HepG2 (cell line): ENCODE measurements at regions not wholly inside any gene's neighbourhood (a gene's known extent, or its start where the extent isn't known, plus 50 kb on each side); places are given as distances from the start of the nearest gene placed in this dataset.

Experiments
- ATAC-seq: fragments of 200-7000 bp; cut with Tn5 transposase; 3 replicates; pipeline ENCODE4 v1.9.1; 2020; ENCODE audit warnings: mild to moderate bottlenecking, moderate library complexity
- BruUV-seq: library from RNA; stranded (reverse); fragments of 400-500 nt; replicated peaks from 2 replicates; lab custom pipeline; 2021; lab: Mats Ljungman, UMichigan
- CTCF ChIA-PET: fragments of 300-600 bp; formaldehyde crosslinking; extraction: SDS; loops from one replicate; lab custom pipeline; 2021; ENCODE audit warnings: low total read pairs, inconsistent platforms, low intra/inter-chr PET ratio; lab: Yijun Ruan, JAX
- POLR2A ChIA-PET: fragments of 350-600 bp; sonication (Branson Sonifier 250); formaldehyde crosslinking; loops from one replicate; lab custom pipeline; 2020; ENCODE audit warnings: antibody characterized with exemption, inconsistent platforms; lab: Yijun Ruan, JAX
- DNase-seq: peaks from one replicate; pipeline ENCODE4 v3.0.0-alpha.2; 2015; ENCODE audit warnings: low spot score
- FAIRE-seq: peaks from 3 replicates; lab custom pipeline; 2011; peaks lifted over from hg19 to GRCh38; lab: Jason Lieb, UNC
- H2AFZ ChIP-seq: one replicate; pipeline ENCODE4 v1.6.1; 2011; ENCODE audit warnings: low read length, inconsistent platforms
- H3K27ac ChIP-seq: fragments of 300-600 bp; 3 replicates; pipeline ENCODE4 v1.8.0; 2011; ENCODE audit warnings: mixed run types, mild to moderate bottlenecking, mixed read lengths, low read length, inconsistent platforms; ENCODE audit not compliant: insufficient read depth; ENCODE audit errors: extremely low read length
- H3K27me3 ChIP-seq, 2 experiments: fragments of 200-600 bp in 1 of 2; 2 replicates in 1 of 2; 3 replicates in 1 of 2; pipeline versions ENCODE4 v1.6.0 to v1.8.0; 2011; ENCODE audit warnings: low read length in 2 of 2, mild to moderate bottlenecking in 2 of 2, moderate library complexity in 2 of 2, inconsistent platforms in 1 of 2; ENCODE audit not compliant: insufficient read depth in 2 of 2, control insufficient read depth in 1 of 2
- H3K36me3 ChIP-seq, 2 experiments: fragments of 200-600 bp in 1 of 2; replicated peaks in 1 of 2; 2 replicates in 1 of 2; 3 replicates in 1 of 2; pipeline versions ENCODE4 v1.5.1 to v1.8.0; 2011; ENCODE audit warnings: low read length in 2 of 2, inconsistent platforms in 1 of 2; ENCODE audit not compliant: insufficient read depth in 2 of 2, control insufficient read depth in 1 of 2
- H3K4me1 ChIP-seq: 2 replicates; pipeline ENCODE4 v1.5.1; 2012; ENCODE audit warnings: low read length, inconsistent platforms; ENCODE audit not compliant: insufficient read depth
- H3K4me2 ChIP-seq: 2 replicates; pipeline ENCODE4 v1.6.0; 2011; ENCODE audit warnings: low read depth, low read length, inconsistent platforms
- H3K4me3 ChIP-seq, 3 experiments: fragments of 200-600 bp in 1 of 3; sonication (generic), shearing (Covaris generic) in 1 of 3; replicated peaks in 1 of 3; 2 replicates each; pipeline ENCODE4 v1.5.1; 2011 to 2016; ENCODE audit warnings: low read length in 3 of 3, inconsistent platforms in 2 of 3, low read depth in 2 of 3, mild to moderate bottlenecking in 2 of 3, control low read depth in 1 of 3, mixed read lengths in 1 of 3; ENCODE audit not compliant: insufficient read depth in 1 of 3
- H3K79me2 ChIP-seq: one replicate; pipeline ENCODE4 v1.6.1; 2011; ENCODE audit warnings: low read length, inconsistent platforms; ENCODE audit not compliant: insufficient read depth
- H3K9ac ChIP-seq: 2 replicates; pipeline ENCODE4 v1.6.0; 2011; ENCODE audit warnings: mild to moderate bottlenecking, low read depth, low read length, inconsistent platforms; ENCODE audit not compliant: insufficient read depth
- H3K9me3 ChIP-seq: 2 replicates; pipeline ENCODE4 v1.5.1; 2012; ENCODE audit warnings: mild to moderate bottlenecking, low read length
- H4K20me1 ChIP-seq: 2 replicates; pipeline ENCODE4 v1.6.0; 2011; ENCODE audit warnings: inconsistent platforms, mild to moderate bottlenecking, low read length, moderate library complexity; ENCODE audit not compliant: insufficient read depth
- AFF4 ChIP-seq: sonication (generic); formaldehyde crosslinking; IDR thresholded peaks from 2 replicates; pipeline ENCODE4 v1.4.0; 2020; ENCODE audit warnings: missing genetic modification reagents
- FOXO4 ChIP-seq: sonication (generic); formaldehyde crosslinking; conservative IDR thresholded peaks from 2 replicates; pipeline ENCODE4 v1.8.1; 2023; ENCODE audit warnings: missing genetic modification reagents
- NCOA2 ChIP-seq: sonication (generic); formaldehyde crosslinking; IDR thresholded peaks from 2 replicates; pipeline ENCODE4 v1.8.0; 2022; ENCODE audit warnings: inconsistent platforms
- PAF1 ChIP-seq: IDR thresholded peaks from 2 replicates; pipeline ENCODE4 v1.6.1; 2016; ENCODE audit warnings: missing genetic modification reagents, missing compliant biosample characterization
- SKIL ChIP-seq: sonication (generic); formaldehyde crosslinking; IDR thresholded peaks from 2 replicates; pipeline ENCODE4 v1.8.0; 2022; ENCODE audit warnings: missing genetic modification reagents, mild to moderate bottlenecking, moderate library complexity, borderline replicate concordance
- SMC3 ChIP-seq: IDR thresholded peaks from 2 replicates; pipeline ENCODE4 v1.6.1; 2011; ENCODE audit warnings: low read length, improper control_type of control experiment
- SP1 ChIP-seq, 2 experiments: fragments of 450-650 bp in 1 of 2; sonication (generic) in 1 of 2; formaldehyde crosslinking in 1 of 2; IDR thresholded peaks; 2 replicates each; pipeline versions ENCODE4 v1.4.0 to v1.6.1; 2016 to 2020; ENCODE audit warnings: missing genetic modification reagents in 1 of 2
- THAP11 ChIP-seq: IDR thresholded peaks from 2 replicates; pipeline ENCODE4 v1.6.1; 2016; ENCODE audit warnings: missing biosample characterization, missing genetic modification reagents
- ZMYM4 ChIP-seq: sonication (generic); formaldehyde crosslinking; IDR thresholded peaks from 2 replicates; pipeline ENCODE4 v1.8.1; 2023; ENCODE audit warnings: mild to moderate bottlenecking, missing genetic modification reagents
- ZNF143 ChIP-seq: sonication (generic); formaldehyde crosslinking; IDR thresholded peaks from 2 replicates; pipeline ENCODE4 v1.4.0; 2020; ENCODE audit warnings: missing genetic modification reagents
- ZNF225 ChIP-seq: sonication (generic); formaldehyde crosslinking; IDR thresholded peaks from 2 replicates; pipeline ENCODE4 v1.4.0; 2020; ENCODE audit warnings: mild to moderate bottlenecking, missing genetic modification reagents
- ZNF710 ChIP-seq: sonication (generic); formaldehyde crosslinking; IDR thresholded peaks from 2 replicates; pipeline ENCODE4 v1.5.0; 2020; ENCODE audit warnings: mild to moderate bottlenecking, missing genetic modification reagents, borderline replicate concordance
- WGBS: methylation state at CpG from one replicate; pipeline ENCODE4 v1.1.6; 2017; ENCODE audit warnings: low lambda C conversion rate; 5-methylcytosine and 5-hydroxymethylcytosine counted together
- in situ Hi-C: cut with HindIII; loops from 2 replicates; pipeline ENCODE4 v1.10.0; 2017; ENCODE audit warnings: low pct_unique_long_range_greater_than_20kb; ENCODE audit not compliant: extremely low pct_ligation_motif_present
- intact Hi-C: fragments of 100-400 bp; cut with micrococcal nuclease; formaldehyde crosslinking; loops from one replicate; pipeline ENCODE4 v1.10.0; 2022; ENCODE audit not compliant: unreplicated experiment
- TF ChIP-seq, protein P1 (sequence below): sonication (generic); formaldehyde crosslinking; IDR thresholded peaks from 2 replicates; pipeline ENCODE4 v1.9.0; 2022; ENCODE audit warnings: low read depth, missing genetic modification reagents

DNA sequence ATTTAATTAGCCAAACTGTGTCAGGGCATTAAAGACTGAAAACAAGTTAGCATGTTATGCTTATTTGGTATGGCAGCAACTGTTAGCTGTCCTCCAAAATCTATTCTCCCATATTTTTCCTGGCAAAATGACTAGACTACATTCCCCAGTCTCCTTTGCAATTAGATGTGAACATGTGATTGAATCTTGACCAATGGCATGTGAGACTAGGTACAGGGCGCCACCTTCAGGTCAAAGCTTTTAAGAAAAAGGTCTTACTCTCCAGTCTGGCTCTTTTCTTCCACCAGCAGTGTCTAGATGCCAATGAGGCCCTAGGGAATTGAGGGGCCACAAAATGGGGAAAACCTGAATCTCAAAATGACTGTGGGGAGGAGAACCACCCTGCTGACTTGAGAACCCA lies 408.2 kb downstream of the SMARCA1 start:
- no peak overlapping the region for H3K9ac ChIP-seq
- POLR2A ChIA-PET, result interaction anchor here (1.1 kb wide), 1 partner anchor 30 kb away, joined by 4 read pairs; no protein-coding TSS in a partner anchor
- no peaks in the 10 kb centered on the region for H3K9me3 ChIP-seq
- FAIRE-seq (peak; percentile 48), DNase-seq (peak; percentile 45), ATAC-seq (peak; percentile 49; the same call in 2 of the 3 replicates)
- no peak overlapping the region for H3K4me3 ChIP-seq
- CTCF ChIA-PET, result no interaction called here
- intact Hi-C loops, result loop anchor here (10.0 kb wide), 1 partner anchor 300 kb away; no protein-coding TSS in a partner anchor
- H2AFZ ChIP-seq, result no peak overlapping the region
- H3K4me1 ChIP-seq, result peaks cover 56% of the 10 kb centered on the region
- H3K27me3 ChIP-seq, result no peaks in the 10 kb centered on the region
- in situ Hi-C loops, result loop anchor here (25.0 kb wide), 1 partner anchor 303 kb away; no protein-coding TSS in a partner anchor
- H3K79me2 ChIP-seq, result no peaks in the 10 kb centered on the region
- no peaks in the 10 kb centered on the region for H4K20me1 ChIP-seq
- BruUV-seq, result no TSS peak
- H3K4me2 ChIP-seq, result no peak overlapping the region
- WGBS, result no CpG with 5 or more reads among the region's 1 CpG
- H3K36me3 ChIP-seq, result no peaks in the 10 kb centered on the region
- H3K27ac ChIP-seq, result no peak overlapping the region
- TF ChIP-seq ZMYM4 (peak; percentile 50; the same call in 1 of the 2 replicates), ZNF225 (CRISPR knock-in tag) (no peak), SMC3 (0 out of 2 replicates have a peak, but pooled peaks have one; percentile 5), AFF4 (no peak), NCOA2 (no peak), ZNF710 (CRISPR knock-in tag) (no peak), SP1 (IDR thresholded peaks at IDR 0.05) (no peak), SP1 (CRISPR knock-in tag; IDR thresholded peaks at IDR 0.05) (no peak), SKIL (no peak), THAP11 (CRISPR knock-in tag) (peak; percentile 96), FOXO4 (CRISPR knock-in tag) (no peak), ZNF143 (CRISPR knock-in tag) (peak; percentile 84), PAF1 (no peak)
- TF ChIP-seq, protein P1, sequence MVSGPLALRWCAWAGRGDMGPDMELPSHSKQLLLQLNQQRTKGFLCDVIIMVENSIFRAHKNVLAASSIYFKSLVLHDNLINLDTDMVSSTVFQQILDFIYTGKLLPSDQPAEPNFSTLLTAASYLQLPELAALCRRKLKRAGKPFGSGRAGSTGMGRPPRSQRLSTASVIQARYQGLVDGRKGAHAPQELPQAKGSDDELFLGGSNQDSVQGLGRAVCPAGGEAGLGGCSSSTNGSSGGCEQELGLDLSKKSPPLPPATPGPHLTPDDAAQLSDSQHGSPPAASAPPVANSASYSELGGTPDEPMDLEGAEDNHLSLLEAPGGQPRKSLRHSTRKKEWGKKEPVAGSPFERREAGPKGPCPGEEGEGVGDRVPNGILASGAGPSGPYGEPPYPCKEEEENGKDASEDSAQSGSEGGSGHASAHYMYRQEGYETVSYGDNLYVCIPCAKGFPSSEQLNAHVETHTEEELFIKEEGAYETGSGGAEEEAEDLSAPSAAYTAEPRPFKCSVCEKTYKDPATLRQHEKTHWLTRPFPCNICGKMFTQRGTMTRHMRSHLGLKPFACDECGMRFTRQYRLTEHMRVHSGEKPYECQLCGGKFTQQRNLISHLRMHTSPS (CRISPR knock-in tag), result no peak
